ENCODE measurements at regions not wholly inside any gene's neighbourhood (a gene's known extent, or its start where the extent isn't known, plus 50 kb on each side); places are given as distances from the start of the nearest gene placed in this dataset.

- TF ChIP-seq EZH2 (IDR thresholded peaks at IDR 0.05; ENCODE audit: insufficient read depth, low read length) (no peak), CTCF (IDR thresholded peaks at IDR 0.05; ENCODE audit: insufficient read depth, low read depth, low read length) (no peak)
Measured at GRCh38 chr4:36716874-36717273, 435.5 kb downstream of the DTHD1 start.
